ENCODE measurements at regions not wholly inside any gene's neighbourhood (a gene's known extent, or its start where the extent isn't known, plus 50 kb on each side); places are given as distances from the start of the nearest gene placed in this dataset.

DNA sequence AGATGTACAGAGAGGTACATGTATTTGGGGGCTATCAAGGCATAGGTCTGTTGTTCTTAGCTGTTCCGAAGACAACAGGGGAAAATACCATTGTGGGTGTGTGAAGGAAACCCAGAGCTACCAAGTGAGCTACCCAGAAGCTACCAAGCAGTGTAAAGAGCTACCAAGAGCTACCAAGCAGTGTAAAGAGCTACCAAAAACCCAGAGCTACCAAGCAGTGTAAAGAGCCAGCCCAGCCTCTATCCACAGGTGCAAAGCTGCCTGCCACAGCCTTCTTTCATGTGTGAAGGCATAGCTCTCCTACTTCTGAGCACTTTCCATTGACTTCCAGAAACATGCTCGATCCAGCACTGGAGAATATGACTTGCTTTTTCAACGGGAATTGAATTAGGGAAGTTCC is 145.7 kb downstream of the AKAP11 start:
- TF ChIP-seq POLR2A (IDR thresholded peaks at IDR 0.05; ENCODE audit: low read depth, low read length) = no peak
- no peak for TF ChIP-seq SPI1 (IDR thresholded peaks at IDR 0.05; ENCODE audit: low read depth, low read length)
- TF ChIP-seq POLR2AphosphoS5 (IDR thresholded peaks at IDR 0.05; ENCODE audit: low read depth, low read length) = no peak
- no peak for TF ChIP-seq TAF1 (IDR thresholded peaks at IDR 0.05; ENCODE audit: low read depth, low read length)

Data from GM12891 (cell line).